ENCODE measurements at regions not wholly inside any gene's neighbourhood (a gene's known extent, or its start where the extent isn't known, plus 50 kb on each side); places are given as distances from the start of the nearest gene placed in this dataset.

- Histone ChIP-seq H3K79me1 (ENCODE audit: low read length) (no peaks in the 10 kb centered on the region), H3K18ac (ENCODE audit: low read length) (no peak overlapping the region), H2BK120ac (ENCODE audit: insufficient read depth, low read length, poor library complexity) (no peak overlapping the region), H3K36me3 (ENCODE audit: control insufficient read depth in 1 of 2, insufficient read depth in 2 of 2, low read length in 2 of 2) (no peaks in the 10 kb centered on the region), H2AFZ (ENCODE audit: insufficient read depth, low read length, poor library complexity) (no peak overlapping the region), H3K4me2 (ENCODE audit: low read length) (no peak overlapping the region), H3K14ac (ENCODE audit: low read length) (no peak overlapping the region), H3K27me3 (ENCODE audit: insufficient read depth, low read length) (no peaks in the 10 kb centered on the region), H2AK5ac (ENCODE audit: low read length) (no peak overlapping the region), H4K8ac (ENCODE audit: low read depth, low read length) (no peak overlapping the region), H4K12ac (ENCODE audit: low read depth, low read length) (no peak overlapping the region), H3K79me2 (ENCODE audit: control insufficient read depth, insufficient read depth, low read length, poor library complexity) (no peaks in the 10 kb centered on the region), H3K4ac (ENCODE audit: low read depth, low read length) (no peak overlapping the region), H3K27ac (ENCODE audit: low read depth, low read length) (no peak overlapping the region), H3K4me3 (ENCODE audit: low read depth, low read length) (no peak overlapping the region), H2BK5ac (ENCODE audit: low read depth, low read length, poor library complexity) (no peak overlapping the region), H2BK12ac (ENCODE audit: low read length) (no peak overlapping the region), H4K91ac (ENCODE audit: low read depth, low read length) (no peak overlapping the region), H3K9me3 (ENCODE audit: insufficient read depth, low read depth, low read length) (no peaks in the 10 kb centered on the region), H3K4me1 (ENCODE audit: control insufficient read depth in 1 of 2, insufficient read depth in 2 of 2, low read length in 2 of 2) (peaks cover 0 to 3% of the 10 kb centered on the region in 2 experiments), H3K23ac (ENCODE audit: low read length) (no peak overlapping the region), H3K9ac (ENCODE audit: low read length) (no peak overlapping the region)
- no CpG with 5 or more reads among the region's 1 CpG for WGBS (ENCODE audit: extremely low coverage, insufficient coverage, insufficient read length)
- no peak for DNase-seq
Measured at GRCh38 chr3:178313716-178314115, 222.5 kb upstream of the KCNMB2 start.

GRCh38 chr3:178318340-178318739 is 217.9 kb upstream of the KCNMB2 start:
- Histone ChIP-seq H4K91ac (ENCODE audit: low read depth, low read length) (no peak overlapping the region), H3K27ac (ENCODE audit: low read depth, low read length) (no peak overlapping the region), H2AK5ac (ENCODE audit: low read length) (no peak overlapping the region), H4K8ac (ENCODE audit: low read depth, low read length) (no peak overlapping the region), H2AFZ (ENCODE audit: insufficient read depth, low read length, poor library complexity) (no peak overlapping the region), H3K27me3 (ENCODE audit: insufficient read depth, low read length) (no peaks in the 10 kb centered on the region), H3K79me2 (ENCODE audit: control insufficient read depth, insufficient read depth, low read length, poor library complexity) (no peaks in the 10 kb centered on the region), H3K4ac (ENCODE audit: low read depth, low read length) (no peak overlapping the region), H3K4me3 (ENCODE audit: low read depth, low read length) (no peak overlapping the region), H3K79me1 (ENCODE audit: low read length) (peaks cover 3% of the 10 kb centered on the region), H2BK5ac (ENCODE audit: low read depth, low read length, poor library complexity) (no peak overlapping the region), H4K12ac (ENCODE audit: low read depth, low read length) (no peak overlapping the region), H3K9me3 (ENCODE audit: insufficient read depth, low read depth, low read length) (no peaks in the 10 kb centered on the region), H3K14ac (ENCODE audit: low read length) (no peak overlapping the region), H2BK12ac (ENCODE audit: low read length) (no peak overlapping the region), H2BK120ac (ENCODE audit: insufficient read depth, low read length, poor library complexity) (no peak overlapping the region), H3K23ac (ENCODE audit: low read length) (no peak overlapping the region), H3K4me2 (ENCODE audit: low read length) (no peak overlapping the region), H3K4me1 (ENCODE audit: control insufficient read depth in 1 of 2, insufficient read depth in 2 of 2, low read length in 2 of 2) (peaks cover 0 to 8% of the 10 kb centered on the region in 2 experiments), H3K18ac (ENCODE audit: low read length) (no peak overlapping the region), H3K36me3 (ENCODE audit: control insufficient read depth in 1 of 2, insufficient read depth in 2 of 2, low read length in 2 of 2) (no peaks in the 10 kb centered on the region), H3K9ac (ENCODE audit: low read length) (no peak overlapping the region)
- WGBS (ENCODE audit: extremely low coverage, insufficient coverage, insufficient read length): no CpG with 5 or more reads among the region's 4 CpGs
- no peak for DNase-seq

GRCh38 chr3:178318941-178319816 is 217.1 kb upstream of the KCNMB2 start:
- Histone ChIP-seq H3K4me2 (ENCODE audit: low read length) (no peak overlapping the region), H3K9ac (ENCODE audit: low read length) (no peak overlapping the region), H3K27me3 (ENCODE audit: insufficient read depth, low read length) (no peaks in the 10 kb centered on the region), H3K27ac (ENCODE audit: low read depth, low read length) (no peak overlapping the region), H2BK12ac (ENCODE audit: low read length) (no peak overlapping the region), H3K36me3 (ENCODE audit: control insufficient read depth in 1 of 2, insufficient read depth in 2 of 2, low read length in 2 of 2) (no peaks in the 10 kb centered on the region), H3K79me2 (ENCODE audit: control insufficient read depth, insufficient read depth, low read length, poor library complexity) (no peaks in the 10 kb centered on the region), H3K14ac (ENCODE audit: low read length) (no peak overlapping the region), H3K23ac (ENCODE audit: low read length) (no peak overlapping the region), H2BK5ac (ENCODE audit: low read depth, low read length, poor library complexity) (no peak overlapping the region), H3K4me1 (ENCODE audit: control insufficient read depth in 1 of 2, insufficient read depth in 2 of 2, low read length in 2 of 2) (peaks cover 0 to 8% of the 10 kb centered on the region in 2 experiments), H3K18ac (ENCODE audit: low read length) (no peak overlapping the region), H4K91ac (ENCODE audit: low read depth, low read length) (no peak overlapping the region), H3K9me3 (ENCODE audit: insufficient read depth, low read depth, low read length) (no peaks in the 10 kb centered on the region), H3K79me1 (ENCODE audit: low read length) (peaks cover 3% of the 10 kb centered on the region), H2BK120ac (ENCODE audit: insufficient read depth, low read length, poor library complexity) (no peak overlapping the region), H2AFZ (ENCODE audit: insufficient read depth, low read length, poor library complexity) (no peak overlapping the region), H3K4me3 (ENCODE audit: low read depth, low read length) (no peak overlapping the region), H3K4ac (ENCODE audit: low read depth, low read length) (no peak overlapping the region), H2AK5ac (ENCODE audit: low read length) (no peak overlapping the region), H4K8ac (ENCODE audit: low read depth, low read length) (no peak overlapping the region), H4K12ac (ENCODE audit: low read depth, low read length) (no peak overlapping the region)
- DNase-seq: peak; percentile 24 to 50
- WGBS (ENCODE audit: extremely low coverage, insufficient coverage, insufficient read length): no CpG with 5 or more reads among the region's 5 CpGs

GRCh38 chr3:178320456-178321351 is 215.5 kb upstream of the KCNMB2 start:
- Histone ChIP-seq H3K4ac (ENCODE audit: low read depth, low read length) (peak overlapping the region; percentile 14), H3K23ac (ENCODE audit: low read length) (no peak overlapping the region)
- DNase-seq: peak; percentile 58 to 77

More at GRCh38 chr3:178320456-178321351, 215.5 kb upstream of the KCNMB2 start:
- H3K4me1 ChIP-seq (ENCODE audit: control insufficient read depth in 1 of 2, insufficient read depth in 2 of 2, low read length in 2 of 2): peaks cover 0 to 8% of the 10 kb centered on the region in 2 experiments
- no peaks in the 10 kb centered on the region for H3K79me2 ChIP-seq (ENCODE audit: control insufficient read depth, insufficient read depth, low read length, poor library complexity)
- WGBS (ENCODE audit: extremely low coverage, insufficient coverage, insufficient read length): no CpG with 5 or more reads among the region's 4 CpGs
- no peak overlapping the region for H3K4me2 ChIP-seq (ENCODE audit: low read length)
- peak overlapping the region; percentile 65 for H4K8ac ChIP-seq (ENCODE audit: low read depth, low read length)
- H2BK12ac ChIP-seq (ENCODE audit: low read length): peak overlapping the region; percentile 61
- H3K27me3 ChIP-seq (ENCODE audit: insufficient read depth, low read length): no peaks in the 10 kb centered on the region
- H2BK120ac ChIP-seq (ENCODE audit: insufficient read depth, low read length, poor library complexity): peak overlapping the region; percentile 37
- H3K27ac ChIP-seq (ENCODE audit: low read depth, low read length): no peak overlapping the region
- no peak overlapping the region for H4K12ac ChIP-seq (ENCODE audit: low read depth, low read length)
- no peaks in the 10 kb centered on the region for H3K9me3 ChIP-seq (ENCODE audit: insufficient read depth, low read depth, low read length)
- H2BK5ac ChIP-seq (ENCODE audit: low read depth, low read length, poor library complexity): peak overlapping the region; percentile 57
- H3K79me1 ChIP-seq (ENCODE audit: low read length): peaks cover 3% of the 10 kb centered on the region
- H3K14ac ChIP-seq (ENCODE audit: low read length): peak overlapping the region; percentile 34
- no peak overlapping the region for H2AK5ac ChIP-seq (ENCODE audit: low read length)
- no peaks in the 10 kb centered on the region for H3K36me3 ChIP-seq (ENCODE audit: control insufficient read depth in 1 of 2, insufficient read depth in 2 of 2, low read length in 2 of 2)
- no peak overlapping the region for H3K9ac ChIP-seq (ENCODE audit: low read length)
- H3K18ac ChIP-seq (ENCODE audit: low read length): no peak overlapping the region
- no peak overlapping the region for H3K4me3 ChIP-seq (ENCODE audit: low read depth, low read length)
- H4K91ac ChIP-seq (ENCODE audit: low read depth, low read length): peak overlapping the region; percentile 51
- peak overlapping the region; percentile 64 for H2AFZ ChIP-seq (ENCODE audit: insufficient read depth, low read length, poor library complexity)

All from trophoblast cell (in vitro differentiated cells and primary cell).